H7 (cell line): ENCODE measurements at regions not wholly inside any gene's neighbourhood (a gene's known extent, or its start where the extent isn't known, plus 50 kb on each side); places are given as distances from the start of the nearest gene placed in this dataset.

Experiments
- DNase-seq: peaks from one replicate; pipeline ENCODE4 v3.0.0; 2012
- H3K27me3 ChIP-seq: 2 replicates; pipeline ENCODE4 v1.6.0; 2011; ENCODE audit warnings: mild to moderate bottlenecking, low read length; ENCODE audit not compliant: control insufficient read depth, insufficient read depth
- H3K36me3 ChIP-seq: replicated peaks from 2 replicates; pipeline ENCODE4 v1.5.1; 2011; ENCODE audit warnings: low read length; ENCODE audit not compliant: control insufficient read depth, insufficient read depth
- H3K4me3 ChIP-seq: 2 replicates; pipeline ENCODE4 v1.5.1; 2011; ENCODE audit warnings: low read depth, mild to moderate bottlenecking, control low read depth, low read length, moderate library complexity; ENCODE audit not compliant: insufficient read depth

DNA sequence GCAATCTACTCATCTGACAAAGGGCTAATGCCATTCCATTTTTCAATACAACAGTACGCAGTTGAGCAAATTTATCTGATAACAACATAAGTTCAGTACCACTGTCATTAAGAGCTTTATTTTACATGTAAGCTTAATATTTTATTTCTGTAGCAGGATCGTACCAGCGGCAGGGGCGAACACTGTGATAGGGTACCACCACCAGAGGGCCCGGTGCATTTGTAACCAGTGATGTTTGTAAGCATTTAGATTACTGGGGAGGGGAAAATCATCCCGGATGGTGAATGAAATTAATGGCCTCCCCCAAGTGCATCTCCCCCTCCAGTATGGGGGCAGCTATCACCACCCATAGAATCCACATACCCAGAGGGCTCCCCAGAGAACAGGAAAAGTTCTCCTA lies 179.0 kb downstream of the ADGRA3 start:
- H3K36me3 ChIP-seq = no peaks in the 10 kb centered on the region
- H3K4me3 ChIP-seq = no peak overlapping the region
- DNase-seq = no peak
- H3K27me3 ChIP-seq = no peaks in the 10 kb centered on the region

DNA sequence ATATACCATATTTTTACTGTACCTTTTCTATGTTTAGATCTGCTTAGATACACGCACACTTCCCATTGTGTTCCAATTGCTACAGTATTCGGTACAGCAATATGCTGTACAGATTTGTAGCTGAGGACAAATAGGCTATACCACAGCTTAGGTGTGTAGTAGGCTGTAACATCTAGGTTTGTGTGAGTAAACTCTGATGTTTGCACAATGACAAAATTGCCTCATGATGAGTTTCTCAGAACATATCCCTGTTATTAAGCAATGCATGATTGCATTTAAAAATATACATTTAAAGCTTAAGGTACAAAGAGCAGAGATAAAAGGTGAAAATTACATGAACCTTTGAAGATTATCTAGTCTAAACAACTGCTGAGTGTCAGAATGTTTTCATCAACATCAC lies 181.7 kb downstream of the ADGRA3 start:
- DNase-seq = no peak
- no peaks in the 10 kb centered on the region for H3K36me3 ChIP-seq
- no peaks in the 10 kb centered on the region for H3K27me3 ChIP-seq
- H3K4me3 ChIP-seq = no peak overlapping the region

DNA sequence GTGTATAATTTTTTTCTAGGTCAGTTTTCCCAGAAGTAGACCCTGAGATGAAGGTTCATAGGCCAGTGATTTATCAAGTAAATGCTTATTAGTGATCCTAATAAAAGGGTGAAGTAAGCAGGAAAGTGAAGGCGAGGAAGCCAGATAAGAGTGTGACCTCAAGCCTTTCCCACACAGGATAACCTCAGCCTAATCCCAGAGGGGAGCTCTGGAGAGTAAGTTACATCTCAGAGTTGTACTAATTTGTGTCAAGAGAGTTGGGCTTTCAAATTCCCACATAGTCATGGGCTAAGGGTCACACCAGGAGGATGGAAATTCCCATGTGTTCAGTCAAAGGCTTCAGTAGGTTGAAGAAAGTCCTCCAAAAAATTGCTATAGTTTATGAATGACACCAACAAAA lies 191.4 kb downstream of the ADGRA3 start:
- H3K36me3 ChIP-seq = no peaks in the 10 kb centered on the region
- H3K4me3 ChIP-seq = no peak overlapping the region
- no peak for DNase-seq
- H3K27me3 ChIP-seq = no peaks in the 10 kb centered on the region

- no peaks in the 10 kb centered on the region for H3K27me3 ChIP-seq
- DNase-seq = no peak
- H3K36me3 ChIP-seq = no peaks in the 10 kb centered on the region
- no peak overlapping the region for H3K4me3 ChIP-seq
Observed at GRCh38 chr4:22323691-22324090, 192.2 kb downstream of the ADGRA3 start.

DNA sequence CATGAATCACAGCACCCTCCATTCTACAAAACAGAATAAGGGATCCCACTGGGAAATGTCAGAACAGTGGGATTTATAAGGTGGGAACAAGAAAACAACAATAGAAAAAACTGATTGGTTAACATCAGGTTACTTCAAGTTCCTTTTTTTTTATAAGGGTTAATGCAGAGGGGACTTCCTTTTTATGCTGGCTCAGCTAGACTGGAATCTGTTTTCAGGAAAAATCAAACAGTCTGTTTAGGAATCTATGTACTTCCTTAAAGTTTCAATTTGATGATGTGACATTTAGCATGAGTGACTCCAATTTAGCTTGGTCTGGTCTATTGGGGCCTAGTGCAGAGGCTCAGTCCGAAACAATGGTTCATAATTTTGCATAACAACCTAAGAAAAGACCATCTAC lies 192.9 kb downstream of the ADGRA3 start:
- no peak for DNase-seq
- H3K27me3 ChIP-seq = no peaks in the 10 kb centered on the region

DNA sequence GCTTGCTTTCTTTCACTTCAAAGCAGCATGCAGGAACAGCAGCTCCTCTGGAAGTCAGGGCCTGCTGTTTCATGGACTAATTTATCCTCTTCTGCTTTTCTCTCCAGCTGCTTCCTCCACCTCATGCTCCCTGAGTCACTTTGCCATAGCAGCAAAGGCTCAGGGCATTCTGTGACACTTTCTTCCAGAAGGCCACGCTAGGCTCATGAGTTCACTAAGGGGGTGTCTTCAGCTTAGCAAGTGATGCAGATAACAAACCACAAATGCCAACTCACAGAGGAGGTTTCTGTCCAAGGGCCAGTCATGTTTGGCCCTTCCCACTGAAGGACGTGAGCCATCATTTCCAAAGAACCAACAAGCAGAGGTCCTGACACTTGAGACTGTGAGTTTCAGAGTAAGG lies 200.2 kb downstream of the ADGRA3 start:
- Histone ChIP-seq H3K4me3 (no peak overlapping the region), H3K36me3 (no peaks in the 10 kb centered on the region), H3K27me3 (no peaks in the 10 kb centered on the region)
- DNase-seq = no peak

More for the DNA sequence above, 192.9 kb downstream of the ADGRA3 start:
- Histone ChIP-seq H3K36me3 (no peaks in the 10 kb centered on the region), H3K4me3 (no peak overlapping the region)

DNA sequence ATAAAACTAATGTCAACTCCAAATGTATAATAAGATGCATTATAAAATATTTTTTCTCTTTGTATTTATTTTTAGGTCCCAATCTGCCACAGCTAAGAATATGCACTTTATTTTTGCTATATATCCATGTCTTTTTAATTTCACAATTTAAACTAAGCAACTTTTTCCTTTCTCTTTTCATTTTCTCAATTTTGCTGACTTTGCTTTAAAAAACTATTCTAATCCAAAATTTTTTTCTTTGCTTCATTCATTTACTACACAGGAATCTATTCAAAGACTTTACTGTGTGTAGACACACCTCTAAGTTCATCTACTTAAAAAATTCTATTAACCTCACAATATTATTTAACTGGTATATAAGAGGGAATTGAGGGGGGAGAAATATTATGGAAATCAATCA lies 201.9 kb downstream of the ADGRA3 start:
- no peaks in the 10 kb centered on the region for H3K36me3 ChIP-seq
- no peaks in the 10 kb centered on the region for H3K27me3 ChIP-seq
- no peak for DNase-seq
- no peak overlapping the region for H3K4me3 ChIP-seq

- no peaks in the 10 kb centered on the region for H3K36me3 ChIP-seq
- no peak overlapping the region for H3K4me3 ChIP-seq
- DNase-seq = no peak
- H3K27me3 ChIP-seq = no peaks in the 10 kb centered on the region
Observed at GRCh38 chr4:22312113-22312512, 203.8 kb downstream of the ADGRA3 start.

GRCh38 chr4:22301253-22301652 lies 214.6 kb downstream of the ADGRA3 start:
- no peak for DNase-seq
- no peak overlapping the region for H3K4me3 ChIP-seq

DNA sequence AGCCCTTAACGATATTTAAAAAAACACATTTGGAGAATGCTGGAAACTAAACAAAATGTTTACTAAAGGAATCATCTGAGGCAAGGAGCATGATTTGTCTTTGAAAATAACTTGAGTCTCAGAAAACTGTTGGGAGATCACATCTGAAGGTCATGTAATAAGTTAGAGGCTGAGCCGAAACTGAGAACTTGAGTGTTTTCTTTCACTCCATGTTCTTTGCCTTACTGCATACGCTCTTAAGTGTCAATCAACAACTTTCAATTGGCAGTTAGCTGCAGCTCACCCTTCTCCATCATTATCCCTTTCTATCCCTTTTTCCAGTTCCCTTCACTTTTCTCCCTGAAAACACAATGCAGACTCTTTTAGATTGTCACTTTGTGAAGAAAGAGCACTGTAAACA lies 216.2 kb downstream of the ADGRA3 start:
- no peak overlapping the region for H3K4me3 ChIP-seq
- H3K27me3 ChIP-seq = no peaks in the 10 kb centered on the region
- DNase-seq = no peak
- no peaks in the 10 kb centered on the region for H3K36me3 ChIP-seq

More at GRCh38 chr4:22301253-22301652, 214.6 kb downstream of the ADGRA3 start:
- Histone ChIP-seq H3K27me3 (no peaks in the 10 kb centered on the region), H3K36me3 (no peaks in the 10 kb centered on the region)

DNA sequence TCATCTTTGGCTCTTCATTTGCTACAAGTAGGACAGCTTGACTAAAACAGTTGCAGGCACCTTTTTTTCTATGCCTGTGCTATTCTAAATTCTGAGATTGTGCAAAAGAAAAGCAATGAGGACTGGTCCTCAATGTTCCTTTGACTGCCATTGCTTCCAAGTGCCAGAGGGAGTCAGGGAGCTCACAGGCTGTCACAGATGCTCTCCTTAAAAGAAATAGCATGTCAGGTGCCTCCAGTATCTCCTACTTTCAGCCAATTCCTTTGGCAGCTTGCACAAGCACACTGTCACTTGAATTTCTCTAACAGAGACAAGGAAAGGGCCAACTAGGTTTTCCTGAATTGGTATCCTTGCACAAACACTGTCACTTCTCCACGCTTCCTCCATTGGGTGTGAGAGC lies 228.2 kb downstream of the ADGRA3 start:
- H3K36me3 ChIP-seq = no peaks in the 10 kb centered on the region
- no peak for DNase-seq
- no peaks in the 10 kb centered on the region for H3K27me3 ChIP-seq
- H3K4me3 ChIP-seq = no peak overlapping the region

GRCh38 chr4:22268350-22269025 lies 247.4 kb downstream of the ADGRA3 start:
- H3K4me3 ChIP-seq = no peak overlapping the region
- no peak for DNase-seq
- no peaks in the 10 kb centered on the region for H3K27me3 ChIP-seq
- no peaks in the 10 kb centered on the region for H3K36me3 ChIP-seq

GRCh38 chr4:22264261-22264660 lies 251.6 kb downstream of the ADGRA3 start:
- Histone ChIP-seq H3K27me3 (no peaks in the 10 kb centered on the region), H3K36me3 (no peaks in the 10 kb centered on the region), H3K4me3 (no peak overlapping the region)
- no peak for DNase-seq

GRCh38 chr4:22253431-22253830 lies 262.4 kb downstream of the ADGRA3 start:
- Histone ChIP-seq H3K4me3 (no peak overlapping the region), H3K36me3 (no peaks in the 10 kb centered on the region), H3K27me3 (no peaks in the 10 kb centered on the region)
- DNase-seq = no peak

- H3K36me3 ChIP-seq = no peaks in the 10 kb centered on the region
- H3K27me3 ChIP-seq = no peaks in the 10 kb centered on the region
- no peak overlapping the region for H3K4me3 ChIP-seq
- no peak for DNase-seq
Observed at GRCh38 chr4:22246847-22247246, 269.0 kb downstream of the ADGRA3 start.

GRCh38 chr4:22245294-22245693 lies 270.6 kb downstream of the ADGRA3 start:
- DNase-seq = no peak
- H3K4me3 ChIP-seq = no peak overlapping the region
- no peaks in the 10 kb centered on the region for H3K27me3 ChIP-seq
- no peaks in the 10 kb centered on the region for H3K36me3 ChIP-seq
